ENCODE measurements at regions not wholly inside any gene's neighbourhood (a gene's known extent, or its start where the extent isn't known, plus 50 kb on each side); places are given as distances from the start of the nearest gene placed in this dataset.

DNA sequence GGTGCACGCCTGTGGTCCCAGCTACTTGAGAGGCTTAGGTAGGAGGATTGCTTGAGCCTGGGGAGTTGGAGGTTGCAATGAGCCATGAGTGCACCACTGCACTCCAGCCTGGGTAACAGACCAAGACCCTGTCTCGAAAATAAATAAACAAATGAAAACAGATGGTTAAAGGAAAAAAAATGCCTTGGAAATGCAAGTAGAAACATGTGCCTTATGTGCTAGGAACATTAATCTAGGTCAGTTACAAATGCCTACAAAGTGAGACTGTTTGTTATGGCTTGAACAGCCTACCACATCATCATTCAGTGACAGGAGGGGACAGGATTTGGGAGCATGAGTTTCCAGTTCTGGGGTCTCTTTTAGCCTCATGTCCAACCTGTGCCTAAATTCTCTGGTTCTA lies 52.4 kb upstream of the BCAT1 start:
- Mint-ChIP-seq H3K36me3 (no peaks in the 10 kb centered on the region), H3K9me3 (no peaks in the 10 kb centered on the region), H3K27me3 (ENCODE audit: insufficient read depth, low read depth) (peaks cover 2% of the 10 kb centered on the region), H3K27ac (no peak overlapping the region), H3K4me1 (peaks cover 7% of the 10 kb centered on the region), H3K4me3 (no peak overlapping the region)
- no peak overlapping the region for H3K9ac ChIP-seq
- H3K4me2 ChIP-seq: no peak overlapping the region
- H3K4me1 ChIP-seq: no peaks in the 10 kb centered on the region
- H3F3A ChIP-seq (ENCODE audit: low read depth): no peaks in the 10 kb centered on the region
- no peak for DNase-seq (ENCODE audit: low spot score)
- no peaks in the 10 kb centered on the region for H3K36me3 ChIP-seq
- H3K27me3 ChIP-seq: no peaks in the 10 kb centered on the region
- no peak overlapping the region for H3K4me3 ChIP-seq
- no peaks in the 10 kb centered on the region for H3K79me2 ChIP-seq (ENCODE audit: low read depth)
- H2AFZ ChIP-seq (replicated peaks): no peak overlapping the region
- H3K27ac ChIP-seq: no peak overlapping the region
- no peaks in the 10 kb centered on the region for H3K9me3 ChIP-seq (ENCODE audit: low read depth)
- no peak for TF ChIP-seq EZH2 (IDR thresholded peaks at IDR 0.05)
- TF ChIP-seq, protein P1, sequence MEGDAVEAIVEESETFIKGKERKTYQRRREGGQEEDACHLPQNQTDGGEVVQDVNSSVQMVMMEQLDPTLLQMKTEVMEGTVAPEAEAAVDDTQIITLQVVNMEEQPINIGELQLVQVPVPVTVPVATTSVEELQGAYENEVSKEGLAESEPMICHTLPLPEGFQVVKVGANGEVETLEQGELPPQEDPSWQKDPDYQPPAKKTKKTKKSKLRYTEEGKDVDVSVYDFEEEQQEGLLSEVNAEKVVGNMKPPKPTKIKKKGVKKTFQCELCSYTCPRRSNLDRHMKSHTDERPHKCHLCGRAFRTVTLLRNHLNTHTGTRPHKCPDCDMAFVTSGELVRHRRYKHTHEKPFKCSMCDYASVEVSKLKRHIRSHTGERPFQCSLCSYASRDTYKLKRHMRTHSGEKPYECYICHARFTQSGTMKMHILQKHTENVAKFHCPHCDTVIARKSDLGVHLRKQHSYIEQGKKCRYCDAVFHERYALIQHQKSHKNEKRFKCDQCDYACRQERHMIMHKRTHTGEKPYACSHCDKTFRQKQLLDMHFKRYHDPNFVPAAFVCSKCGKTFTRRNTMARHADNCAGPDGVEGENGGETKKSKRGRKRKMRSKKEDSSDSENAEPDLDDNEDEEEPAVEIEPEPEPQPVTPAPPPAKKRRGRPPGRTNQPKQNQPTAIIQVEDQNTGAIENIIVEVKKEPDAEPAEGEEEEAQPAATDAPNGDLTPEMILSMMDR (IDR thresholded peaks at IDR 0.05): no peak
- TF ChIP-seq EZH2phosphoT487 (IDR thresholded peaks at IDR 0.05): no peak
- no peaks in the 10 kb centered on the region for H4K20me1 ChIP-seq (ENCODE audit: low read depth)
